ENCODE measurements at regions not wholly inside any gene's neighbourhood (a gene's known extent, or its start where the extent isn't known, plus 50 kb on each side); places are given as distances from the start of the nearest gene placed in this dataset.

DNA sequence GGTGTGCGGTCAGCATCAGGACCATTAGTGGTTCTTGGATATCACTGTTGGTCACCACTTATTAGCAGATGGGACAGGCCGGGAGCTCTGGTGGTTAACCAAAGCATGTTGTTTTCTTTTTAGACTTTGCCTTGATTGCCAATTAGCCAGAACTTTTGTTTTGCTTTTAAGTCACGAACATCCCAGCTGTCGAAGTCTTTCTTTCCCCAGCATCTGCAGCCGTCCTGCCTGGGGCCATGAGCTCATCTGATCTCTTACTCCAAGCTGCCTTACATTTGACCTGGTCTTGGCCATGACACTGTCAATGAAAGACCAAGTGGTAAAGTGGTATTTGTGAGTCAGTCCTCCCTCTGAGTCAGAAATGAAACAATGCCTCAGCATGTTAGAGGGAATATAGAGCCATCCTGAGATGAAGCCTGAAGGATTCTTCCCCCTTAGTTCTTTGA is 53.9 kb upstream of the CREB5 start:
- intact Hi-C loops (cut with micrococcal nuclease): no loop called here
- ChIA-PET POLR2A (no interaction called here), CTCF (ENCODE audit: low intra/inter-chr PET ratio) (interaction anchor here (0.6 kb wide), 1 partner anchor 495 kb away, joined by 4 read pairs; no protein-coding TSS in a partner anchor)
- FAIRE-seq: no peak
- Histone ChIP-seq H3K4me2 (ENCODE audit: insufficient read depth, low read length) (no peak overlapping the region), H3K4me1 (replicated peaks in 1 of 2; ENCODE audit: control insufficient read depth in 2 of 2, insufficient read depth in 2 of 2, low read length in 2 of 2) (no peaks in the 10 kb centered on the region), H3K4me3 (no peak overlapping the region), H4K20me1 (replicated peaks; ENCODE audit: control insufficient read depth, insufficient read depth, low read length) (no peaks in the 10 kb centered on the region), H3K9me3 (replicated peaks; ENCODE audit: control insufficient read depth, insufficient read depth, low read depth, low read length) (no peaks in the 10 kb centered on the region), H3K79me2 (ENCODE audit: control insufficient read depth, insufficient read depth, low read length) (no peaks in the 10 kb centered on the region), H3K9ac (ENCODE audit: insufficient read depth in 1 of 2, low read depth in 2 of 2, low read length in 2 of 2) (no peak overlapping the region), H3K36me3 (ENCODE audit: control insufficient read depth, insufficient read depth, low read length) (no peaks in the 10 kb centered on the region), H3K9me1 (ENCODE audit: control insufficient read depth, insufficient read depth, low read length) (no peaks in the 10 kb centered on the region), H2AFZ (ENCODE audit: low read depth, low read length) (no peak overlapping the region), H3K27ac (ENCODE audit: extremely low read depth, low read depth, low read length) (no peak overlapping the region), H3K27me3 (ENCODE audit: control insufficient read depth in 2 of 2, insufficient read depth in 2 of 2, low read length in 2 of 2) (peaks cover 0 to 8% of the 10 kb centered on the region in 2 experiments; a peak in 1 of 5 replicates)
- in situ Hi-C loops (cut with MboI): no loop called here
- no TSS peak for BruUV-seq (replicated peaks)
- DNase-seq (ENCODE audit: extremely low read depth in 1 of 4, low spot score in 3 of 4): no peak
- TF ChIP-seq, protein P1, sequence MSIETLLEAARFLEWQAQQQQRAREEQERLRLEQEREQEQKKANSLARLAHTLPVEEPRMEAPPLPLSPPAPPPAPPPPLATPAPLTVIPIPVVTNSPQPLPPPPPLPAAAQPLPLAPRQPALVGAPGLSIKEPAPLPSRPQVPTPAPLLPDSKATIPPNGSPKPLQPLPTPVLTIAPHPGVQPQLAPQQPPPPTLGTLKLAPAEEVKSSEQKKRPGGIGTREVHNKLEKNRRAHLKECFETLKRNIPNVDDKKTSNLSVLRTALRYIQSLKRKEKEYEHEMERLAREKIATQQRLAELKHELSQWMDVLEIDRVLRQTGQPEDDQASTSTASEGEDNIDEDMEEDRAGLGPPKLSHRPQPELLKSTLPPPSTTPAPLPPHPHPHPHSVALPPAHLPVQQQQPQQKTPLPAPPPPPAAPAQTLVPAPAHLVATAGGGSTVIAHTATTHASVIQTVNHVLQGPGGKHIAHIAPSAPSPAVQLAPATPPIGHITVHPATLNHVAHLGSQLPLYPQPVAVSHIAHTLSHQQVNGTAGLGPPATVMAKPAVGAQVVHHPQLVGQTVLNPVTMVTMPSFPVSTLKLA (conservative IDR thresholded peaks at IDR 0.05): no peak
- TF ChIP-seq OTX1 (CRISPR knock-in tag; IDR thresholded peaks at IDR 0.05): no peak
- TF ChIP-seq, protein P2, sequence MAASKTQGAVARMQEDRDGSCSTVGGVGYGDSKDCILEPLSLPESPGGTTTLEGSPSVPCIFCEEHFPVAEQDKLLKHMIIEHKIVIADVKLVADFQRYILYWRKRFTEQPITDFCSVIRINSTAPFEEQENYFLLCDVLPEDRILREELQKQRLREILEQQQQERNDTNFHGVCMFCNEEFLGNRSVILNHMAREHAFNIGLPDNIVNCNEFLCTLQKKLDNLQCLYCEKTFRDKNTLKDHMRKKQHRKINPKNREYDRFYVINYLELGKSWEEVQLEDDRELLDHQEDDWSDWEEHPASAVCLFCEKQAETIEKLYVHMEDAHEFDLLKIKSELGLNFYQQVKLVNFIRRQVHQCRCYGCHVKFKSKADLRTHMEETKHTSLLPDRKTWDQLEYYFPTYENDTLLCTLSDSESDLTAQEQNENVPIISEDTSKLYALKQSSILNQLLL (CRISPR knock-in tag; IDR thresholded peaks at IDR 0.05; ENCODE audit: borderline replicate concordance): no peak
- TF ChIP-seq, protein P3, sequence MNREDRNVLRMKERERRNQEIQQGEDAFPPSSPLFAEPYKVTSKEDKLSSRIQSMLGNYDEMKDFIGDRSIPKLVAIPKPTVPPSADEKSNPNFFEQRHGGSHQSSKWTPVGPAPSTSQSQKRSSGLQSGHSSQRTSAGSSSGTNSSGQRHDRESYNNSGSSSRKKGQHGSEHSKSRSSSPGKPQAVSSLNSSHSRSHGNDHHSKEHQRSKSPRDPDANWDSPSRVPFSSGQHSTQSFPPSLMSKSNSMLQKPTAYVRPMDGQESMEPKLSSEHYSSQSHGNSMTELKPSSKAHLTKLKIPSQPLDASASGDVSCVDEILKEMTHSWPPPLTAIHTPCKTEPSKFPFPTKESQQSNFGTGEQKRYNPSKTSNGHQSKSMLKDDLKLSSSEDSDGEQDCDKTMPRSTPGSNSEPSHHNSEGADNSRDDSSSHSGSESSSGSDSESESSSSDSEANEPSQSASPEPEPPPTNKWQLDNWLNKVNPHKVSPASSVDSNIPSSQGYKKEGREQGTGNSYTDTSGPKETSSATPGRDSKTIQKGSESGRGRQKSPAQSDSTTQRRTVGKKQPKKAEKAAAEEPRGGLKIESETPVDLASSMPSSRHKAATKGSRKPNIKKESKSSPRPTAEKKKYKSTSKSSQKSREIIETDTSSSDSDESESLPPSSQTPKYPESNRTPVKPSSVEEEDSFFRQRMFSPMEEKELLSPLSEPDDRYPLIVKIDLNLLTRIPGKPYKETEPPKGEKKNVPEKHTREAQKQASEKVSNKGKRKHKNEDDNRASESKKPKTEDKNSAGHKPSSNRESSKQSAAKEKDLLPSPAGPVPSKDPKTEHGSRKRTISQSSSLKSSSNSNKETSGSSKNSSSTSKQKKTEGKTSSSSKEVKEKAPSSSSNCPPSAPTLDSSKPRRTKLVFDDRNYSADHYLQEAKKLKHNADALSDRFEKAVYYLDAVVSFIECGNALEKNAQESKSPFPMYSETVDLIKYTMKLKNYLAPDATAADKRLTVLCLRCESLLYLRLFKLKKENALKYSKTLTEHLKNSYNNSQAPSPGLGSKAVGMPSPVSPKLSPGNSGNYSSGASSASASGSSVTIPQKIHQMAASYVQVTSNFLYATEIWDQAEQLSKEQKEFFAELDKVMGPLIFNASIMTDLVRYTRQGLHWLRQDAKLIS (CRISPR knock-in tag; IDR thresholded peaks at IDR 0.05): no peak
- ATAC-seq: no peak
- 2% methylated on average over 5 of the region's 5 CpGs for WGBS (ENCODE audit: insufficient coverage, low coverage, missing lambda C conversion rate)
